Keratinocyte (primary cell): ENCODE measurements at regions not wholly inside any gene's neighbourhood (a gene's known extent, or its start where the extent isn't known, plus 50 kb on each side); places are given as distances from the start of the nearest gene placed in this dataset.

Experiments
- DNase-seq: peaks from one replicate; pipeline ENCODE4 v3.0.0-alpha.2; 2011; ENCODE audit warnings: low read depth, missing footprints, low spot score
- FAIRE-seq: peaks from 2 replicates; lab custom pipeline; 2011; peaks lifted over from hg19 to GRCh38; lab: Jason Lieb, UNC
- H2AFZ ChIP-seq: 2 replicates; pipeline ENCODE4 v1.6.0; 2012; ENCODE audit warnings: low read length, control low read depth, inconsistent platforms; ENCODE audit not compliant: control insufficient read depth
- H3K27ac ChIP-seq: 2 replicates; pipeline ENCODE4 v1.5.1; 2011; ENCODE audit warnings: low read length; ENCODE audit not compliant: control insufficient read depth, insufficient read depth
- H3K27me3 ChIP-seq: 3 replicates; pipeline ENCODE4 v1.6.0; 2011; ENCODE audit warnings: low read length; ENCODE audit not compliant: control insufficient read depth, insufficient read depth; ENCODE audit errors: extremely low read depth
- H3K36me3 ChIP-seq, 2 experiments: 2 replicates in 1 of 2; 3 replicates in 1 of 2; pipeline ENCODE4 v1.5.1; 2011; ENCODE audit warnings: low read length in 2 of 2, mild to moderate bottlenecking in 1 of 2; ENCODE audit not compliant: control insufficient read depth in 2 of 2, insufficient read depth in 2 of 2; ENCODE audit errors: extremely low read depth in 1 of 2
- H3K4me1 ChIP-seq: 3 replicates; pipeline ENCODE4 v1.5.1; 2011; ENCODE audit warnings: low read length; ENCODE audit not compliant: control insufficient read depth, insufficient read depth; ENCODE audit errors: extremely low read depth
- H3K4me2 ChIP-seq: 3 replicates; pipeline ENCODE4 v1.6.0; 2011; ENCODE audit warnings: low read depth, low read length; ENCODE audit not compliant: control insufficient read depth, insufficient read depth; ENCODE audit errors: extremely low read depth
- H3K4me3 ChIP-seq, 3 experiments: fragments of 200-600 bp in 1 of 3; sonication (generic) in 1 of 3; 2 replicates in 2 of 3; 3 replicates in 1 of 3; pipeline ENCODE4 v1.5.1; 2011 to 2016; ENCODE audit warnings: low read length in 3 of 3, mild to moderate bottlenecking in 3 of 3, control low read depth in 2 of 3, inconsistent platforms in 1 of 3, low read depth in 1 of 3, mixed read lengths in 1 of 3, mixed run types in 1 of 3, moderate library complexity in 1 of 3; ENCODE audit not compliant: control insufficient read depth in 2 of 3, insufficient read depth in 2 of 3; ENCODE audit errors: extremely low read depth in 1 of 3
- H3K79me2 ChIP-seq: 2 replicates; pipeline ENCODE4 v1.6.0; 2012; ENCODE audit warnings: low read length; ENCODE audit not compliant: control insufficient read depth, insufficient read depth
- H3K9ac ChIP-seq: 3 replicates; pipeline ENCODE4 v1.6.0; 2011; ENCODE audit warnings: low read length; ENCODE audit not compliant: control insufficient read depth, insufficient read depth; ENCODE audit errors: extremely low read depth
- H3K9me1 ChIP-seq: 3 replicates; pipeline ENCODE4 v1.6.0; 2011; ENCODE audit warnings: low read length; ENCODE audit not compliant: control insufficient read depth, insufficient read depth; ENCODE audit errors: extremely low read depth
- H3K9me3 ChIP-seq: 2 replicates; pipeline ENCODE4 v1.5.1; 2012; ENCODE audit warnings: low read depth, low read length; ENCODE audit not compliant: control insufficient read depth
- H4K20me1 ChIP-seq: 3 replicates; pipeline ENCODE4 v1.6.0; 2011; ENCODE audit warnings: low read length; ENCODE audit not compliant: control insufficient read depth, insufficient read depth; ENCODE audit errors: extremely low read depth
- EZH2 ChIP-seq: IDR thresholded peaks from one replicate; pipeline ENCODE4 v1.6.1; 2012; ENCODE audit warnings: inconsistent platforms, mild to moderate bottlenecking, low read length, moderate library complexity
- dilution Hi-C: fragments of 300-500 bp; cut with MboI; formaldehyde crosslinking; loops from one replicate; pipeline ENCODE4 v1.7.0; 2020; ENCODE audit warnings: low sequenced_read_pairs; ENCODE audit not compliant: extremely low pct_ligation_motif_present
- TF ChIP-seq, protein P1 (sequence below), 3 experiments: IDR thresholded peaks in 1 of 3; conservative IDR thresholded peaks in 1 of 3; optimal IDR thresholded peaks in 1 of 3; 2 replicates in 2 of 3; 3 replicates in 1 of 3; pipeline versions ENCODE3 to v1.5.1; 2011; ENCODE audit warnings: low read length in 3 of 3, mild to moderate bottlenecking in 3 of 3, moderate library complexity in 2 of 3, control low read depth in 1 of 3, inconsistent platforms in 1 of 3; ENCODE audit not compliant: insufficient read depth in 2 of 3; ENCODE audit errors: extremely low read depth in 1 of 3

DNA sequence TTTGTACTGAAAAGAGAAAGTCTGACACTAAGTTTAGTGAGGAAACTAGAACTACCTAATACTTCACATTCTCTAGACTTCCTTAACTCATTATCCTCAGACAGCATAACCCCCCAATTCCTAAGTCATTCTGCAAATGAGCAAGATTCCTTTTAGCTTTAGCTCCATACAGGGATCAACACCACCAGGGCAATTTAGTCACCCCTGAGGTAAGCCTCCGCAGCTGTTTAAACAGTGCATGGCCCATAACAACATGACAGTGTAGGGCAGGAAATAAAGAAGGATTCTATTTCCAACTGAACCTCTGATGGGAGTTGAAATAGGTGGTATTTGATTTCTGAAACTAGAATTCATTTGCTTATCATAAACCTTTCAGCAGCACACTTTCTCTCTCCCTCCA lies 112.8 kb upstream of the DKK2 start:
- H3K9me1 ChIP-seq: no peaks in the 10 kb centered on the region
- DNase-seq (no peak), FAIRE-seq (no peak)
- H3K36me3 ChIP-seq: no peaks in the 10 kb centered on the region
- no peak overlapping the region for H3K27ac ChIP-seq
- H4K20me1 ChIP-seq: no peaks in the 10 kb centered on the region
- no peak for TF ChIP-seq EZH2
- TF ChIP-seq, protein P1, sequence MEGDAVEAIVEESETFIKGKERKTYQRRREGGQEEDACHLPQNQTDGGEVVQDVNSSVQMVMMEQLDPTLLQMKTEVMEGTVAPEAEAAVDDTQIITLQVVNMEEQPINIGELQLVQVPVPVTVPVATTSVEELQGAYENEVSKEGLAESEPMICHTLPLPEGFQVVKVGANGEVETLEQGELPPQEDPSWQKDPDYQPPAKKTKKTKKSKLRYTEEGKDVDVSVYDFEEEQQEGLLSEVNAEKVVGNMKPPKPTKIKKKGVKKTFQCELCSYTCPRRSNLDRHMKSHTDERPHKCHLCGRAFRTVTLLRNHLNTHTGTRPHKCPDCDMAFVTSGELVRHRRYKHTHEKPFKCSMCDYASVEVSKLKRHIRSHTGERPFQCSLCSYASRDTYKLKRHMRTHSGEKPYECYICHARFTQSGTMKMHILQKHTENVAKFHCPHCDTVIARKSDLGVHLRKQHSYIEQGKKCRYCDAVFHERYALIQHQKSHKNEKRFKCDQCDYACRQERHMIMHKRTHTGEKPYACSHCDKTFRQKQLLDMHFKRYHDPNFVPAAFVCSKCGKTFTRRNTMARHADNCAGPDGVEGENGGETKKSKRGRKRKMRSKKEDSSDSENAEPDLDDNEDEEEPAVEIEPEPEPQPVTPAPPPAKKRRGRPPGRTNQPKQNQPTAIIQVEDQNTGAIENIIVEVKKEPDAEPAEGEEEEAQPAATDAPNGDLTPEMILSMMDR (optimal IDR thresholded peaks at IDR 0.05 in 1 of 3, IDR thresholded peaks at IDR 0.05 in 1 of 3, conservative IDR thresholded peaks at IDR 0.05 in 1 of 3; ENCODE audit: extremely low read depth in 1 of 3, insufficient read depth in 2 of 3, low read length in 3 of 3): no peak
- H3K9ac ChIP-seq: no peak overlapping the region
- no peaks in the 10 kb centered on the region for H3K79me2 ChIP-seq
- H3K27me3 ChIP-seq: no peaks in the 10 kb centered on the region
- dilution Hi-C loops: no loop called here
- H3K4me1 ChIP-seq: no peaks in the 10 kb centered on the region
- no peak overlapping the region for H3K4me2 ChIP-seq
- H2AFZ ChIP-seq: no peak overlapping the region
- H3K9me3 ChIP-seq: no peaks in the 10 kb centered on the region
- H3K4me3 ChIP-seq: no peak overlapping the region

DNA sequence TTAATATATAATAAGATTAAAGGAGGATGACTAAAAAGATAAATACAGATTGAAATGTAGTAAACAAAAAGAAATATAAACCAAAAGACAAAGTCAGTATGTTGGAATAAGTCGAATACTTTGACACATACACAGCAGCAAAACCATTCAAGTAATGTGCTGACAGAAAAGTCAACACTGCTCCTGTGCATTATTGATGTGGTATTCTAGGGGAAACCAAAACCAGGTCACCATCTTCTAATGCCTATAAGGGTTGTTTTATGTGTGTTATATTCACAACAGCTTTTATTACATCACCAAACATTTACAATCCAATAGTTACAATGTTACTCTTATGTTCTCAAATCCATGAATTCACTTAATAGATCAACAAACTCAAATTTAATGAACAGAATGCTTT lies 111.8 kb upstream of the DKK2 start:
- no peaks in the 10 kb centered on the region for H3K4me1 ChIP-seq
- DNase-seq (no peak), FAIRE-seq (no peak)
- H3K27ac ChIP-seq: no peak overlapping the region
- no peaks in the 10 kb centered on the region for H3K9me1 ChIP-seq
- H3K27me3 ChIP-seq: no peaks in the 10 kb centered on the region
- no peaks in the 10 kb centered on the region for H4K20me1 ChIP-seq
- H3K36me3 ChIP-seq: no peaks in the 10 kb centered on the region
- H2AFZ ChIP-seq: no peak overlapping the region
- H3K9me3 ChIP-seq: no peaks in the 10 kb centered on the region
- no peak overlapping the region for H3K4me3 ChIP-seq
- TF ChIP-seq EZH2: no peak
- TF ChIP-seq, protein P1 (optimal IDR thresholded peaks at IDR 0.05 in 1 of 3, IDR thresholded peaks at IDR 0.05 in 1 of 3, conservative IDR thresholded peaks at IDR 0.05 in 1 of 3; ENCODE audit: extremely low read depth in 1 of 3, insufficient read depth in 2 of 3, low read length in 3 of 3): no peak
- dilution Hi-C loops: no loop called here
- no peak overlapping the region for H3K9ac ChIP-seq
- H3K4me2 ChIP-seq: no peak overlapping the region
- H3K79me2 ChIP-seq: no peaks in the 10 kb centered on the region
